GM10248 (cell line): ENCODE measurements at regions not wholly inside any gene's neighbourhood (a gene's known extent, or its start where the extent isn't known, plus 50 kb on each side); places are given as distances from the start of the nearest gene placed in this dataset.
"Not testable (repeated sequence)": the region's sequence is repeated elsewhere in the genome, so short reads cannot be mapped to it uniquely, and the experiment has no call there.

Experiments
- CTCF ChIA-PET: fragments of 300-600 bp; sonication (Branson Sonifier 250); formaldehyde crosslinking; extraction: SDS; loops from one replicate; lab custom pipeline; 2021; ENCODE audit warnings: antibody characterized with exemption; lab: Yijun Ruan, JAX
- POLR2A ChIA-PET: fragments of 350-650 bp; sonication (Branson Sonifier 250); formaldehyde crosslinking; extraction: SDS; loops from one replicate; lab custom pipeline; 2020; ENCODE audit warnings: antibody characterized with exemption; lab: Yijun Ruan, JAX
- DNase-seq: peaks from one replicate; pipeline ENCODE4 v3.0.0; 2012; ENCODE audit errors: extremely low spot score
- TF ChIP-seq, protein P1 (sequence below): IDR thresholded peaks from 2 replicates; pipeline ENCODE4 v1.5.1; 2012; ENCODE audit warnings: mild to moderate bottlenecking, low read depth; ENCODE audit errors: extremely low read depth, missing control alignments, control extremely low read depth

DNA sequence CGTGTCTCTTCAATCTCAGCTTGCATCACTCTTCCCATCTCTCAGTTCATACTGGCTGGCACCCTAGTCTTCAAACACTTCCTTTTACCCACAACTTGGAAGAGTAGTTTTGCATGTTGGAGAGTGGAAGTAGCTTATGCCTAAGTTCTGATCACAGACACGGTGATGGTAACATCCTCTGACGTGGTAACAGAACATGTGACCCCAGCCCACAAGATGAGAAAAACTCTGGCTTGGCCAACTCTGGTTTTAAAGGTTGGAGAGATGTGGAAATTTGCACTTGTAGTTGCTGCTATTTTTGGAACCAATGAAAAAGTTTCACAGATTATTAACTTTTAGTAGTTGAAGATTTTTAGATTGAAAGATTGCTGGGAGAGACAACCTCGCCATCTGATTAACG, 155.4 kb upstream of the SLC35G4 start:
- DNase-seq = no peak
- TF ChIP-seq, protein P1, sequence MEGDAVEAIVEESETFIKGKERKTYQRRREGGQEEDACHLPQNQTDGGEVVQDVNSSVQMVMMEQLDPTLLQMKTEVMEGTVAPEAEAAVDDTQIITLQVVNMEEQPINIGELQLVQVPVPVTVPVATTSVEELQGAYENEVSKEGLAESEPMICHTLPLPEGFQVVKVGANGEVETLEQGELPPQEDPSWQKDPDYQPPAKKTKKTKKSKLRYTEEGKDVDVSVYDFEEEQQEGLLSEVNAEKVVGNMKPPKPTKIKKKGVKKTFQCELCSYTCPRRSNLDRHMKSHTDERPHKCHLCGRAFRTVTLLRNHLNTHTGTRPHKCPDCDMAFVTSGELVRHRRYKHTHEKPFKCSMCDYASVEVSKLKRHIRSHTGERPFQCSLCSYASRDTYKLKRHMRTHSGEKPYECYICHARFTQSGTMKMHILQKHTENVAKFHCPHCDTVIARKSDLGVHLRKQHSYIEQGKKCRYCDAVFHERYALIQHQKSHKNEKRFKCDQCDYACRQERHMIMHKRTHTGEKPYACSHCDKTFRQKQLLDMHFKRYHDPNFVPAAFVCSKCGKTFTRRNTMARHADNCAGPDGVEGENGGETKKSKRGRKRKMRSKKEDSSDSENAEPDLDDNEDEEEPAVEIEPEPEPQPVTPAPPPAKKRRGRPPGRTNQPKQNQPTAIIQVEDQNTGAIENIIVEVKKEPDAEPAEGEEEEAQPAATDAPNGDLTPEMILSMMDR = no peak
- ChIA-PET POLR2A (no interaction called here), CTCF (interaction anchor here (1.1 to 1.3 kb wide), 2 partner anchors 10 to 16 kb away, joined by 3 to 4 read pairs; no protein-coding TSS in a partner anchor)

DNA sequence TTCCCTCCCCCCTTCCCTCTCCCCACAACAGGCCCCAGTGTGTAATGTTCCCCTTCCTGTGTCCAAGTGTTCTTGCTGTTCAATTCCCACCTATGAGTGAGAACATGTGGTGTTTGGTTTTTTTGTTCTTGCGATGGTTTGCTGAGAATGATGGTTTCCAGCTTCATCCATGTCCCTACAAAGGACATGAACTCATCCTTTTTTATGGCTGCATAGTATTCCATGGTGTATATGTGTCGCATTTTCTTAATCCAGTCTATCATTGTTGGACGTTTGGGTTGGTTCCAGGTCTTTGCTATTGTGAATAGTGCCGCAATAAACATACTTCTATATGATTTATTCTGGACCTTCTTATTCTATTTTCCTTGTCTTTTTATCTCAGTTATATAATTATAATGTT, 165.2 kb upstream of the SLC35G4 start:
- DNase-seq, POLR2A ChIA-PET, CTCF ChIA-PET: not testable (repeated sequence)

DNA sequence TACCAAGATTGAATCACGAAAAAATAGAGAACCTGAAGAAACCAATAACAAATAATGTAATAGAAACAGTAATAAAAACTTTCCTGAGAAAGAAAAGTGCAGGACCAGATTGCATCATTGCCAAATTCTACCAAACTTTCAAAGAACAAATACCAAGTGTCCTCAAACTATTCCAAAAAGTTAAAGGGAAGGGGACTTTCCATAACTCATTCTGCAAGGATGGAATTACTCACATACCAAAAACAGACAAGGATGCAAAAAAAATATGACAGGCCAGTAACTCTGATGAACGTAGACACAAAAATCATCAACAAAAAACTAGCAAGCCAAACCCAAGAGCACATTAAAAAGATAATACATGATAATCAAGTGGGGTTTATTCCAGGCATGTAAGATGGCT, 172.3 kb upstream of the SLC35G4 start:
- DNase-seq = no peak

DNA sequence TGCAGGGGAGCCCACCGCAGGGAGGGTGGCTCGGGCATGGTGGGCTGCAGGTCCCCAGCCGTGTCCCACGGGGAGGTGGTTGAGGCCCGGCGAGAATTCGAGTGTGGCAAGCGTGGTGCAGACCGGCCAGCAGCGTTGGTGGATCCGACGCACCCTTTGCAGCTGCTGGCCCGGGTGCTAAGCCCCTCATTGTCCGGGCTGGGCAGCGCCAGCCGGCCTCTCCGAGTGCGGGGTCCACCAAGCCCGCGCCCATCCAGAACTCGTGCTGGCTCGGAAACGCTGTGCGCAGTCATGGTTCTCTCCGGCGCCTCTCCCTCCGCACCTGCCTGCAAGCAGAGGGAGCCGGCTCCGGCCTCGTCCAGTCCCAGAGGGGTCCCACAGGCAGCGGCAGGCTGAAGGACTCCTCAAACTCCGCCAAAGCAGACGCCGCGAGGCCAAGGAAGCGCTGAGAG, 177.0 kb upstream of the SLC35G4 start:
- POLR2A ChIA-PET = no interaction called here
- TF ChIP-seq, protein P1 = no peak
- CTCF ChIA-PET = interaction anchor here (1.4 kb wide), 1 partner anchor 7 kb away, joined by 3 read pairs; no protein-coding TSS in a partner anchor

More for the DNA sequence above, 172.3 kb upstream of the SLC35G4 start:
- CTCF ChIA-PET = no interaction called here
- TF ChIP-seq, protein P1 = no peak
- POLR2A ChIA-PET = no interaction called here

DNA sequence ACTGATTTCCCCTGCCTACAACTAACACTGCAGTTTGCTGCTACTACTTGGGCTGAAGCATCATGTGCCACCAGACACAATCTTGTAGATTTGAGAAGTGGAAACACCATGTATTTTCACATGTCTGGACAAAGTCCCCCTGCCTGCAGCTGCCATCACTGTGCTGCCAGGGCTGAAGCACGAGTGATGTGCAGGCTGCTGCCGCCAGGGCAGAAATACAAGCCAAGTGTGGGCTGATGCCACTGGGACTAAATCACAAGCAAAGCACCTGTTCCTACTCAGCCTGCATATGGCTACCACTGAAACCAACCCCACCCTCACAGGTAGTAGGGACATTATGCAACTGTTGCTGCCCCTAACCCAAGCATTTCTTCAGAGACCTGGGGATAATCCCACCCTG, 179.5 kb upstream of the SLC35G4 start:
- POLR2A ChIA-PET = no interaction called here
- TF ChIP-seq, protein P1 = no peak
- no peak for DNase-seq
- CTCF ChIA-PET = no interaction called here

More for the DNA sequence above, 177.0 kb upstream of the SLC35G4 start:
- no peak for DNase-seq

DNA sequence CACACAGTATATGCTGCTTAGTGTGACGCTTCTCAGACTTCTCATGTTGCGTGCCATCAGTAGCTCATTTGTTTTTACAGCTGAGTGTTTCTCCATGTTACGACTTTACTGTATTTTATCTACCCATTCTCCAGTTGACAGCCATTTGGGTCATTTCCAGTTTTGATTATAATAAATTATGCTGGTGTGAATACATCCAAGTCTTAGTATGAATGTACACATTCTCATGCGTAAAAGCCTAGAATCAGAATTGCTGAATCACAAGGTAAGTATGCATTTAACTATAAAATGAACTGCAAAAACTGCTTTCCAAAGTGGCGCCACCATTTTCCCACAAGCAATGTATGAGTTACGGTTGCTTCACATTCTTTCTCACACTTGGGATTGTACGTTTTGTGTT, 184.2 kb upstream of the SLC35G4 start:
- TF ChIP-seq, protein P1 = no peak
- ChIA-PET POLR2A (no interaction called here), CTCF (interaction anchor here (1.8 kb wide), 1 partner anchor 10 kb away, joined by 5 read pairs; no protein-coding TSS in a partner anchor)
- no peak for DNase-seq

DNA sequence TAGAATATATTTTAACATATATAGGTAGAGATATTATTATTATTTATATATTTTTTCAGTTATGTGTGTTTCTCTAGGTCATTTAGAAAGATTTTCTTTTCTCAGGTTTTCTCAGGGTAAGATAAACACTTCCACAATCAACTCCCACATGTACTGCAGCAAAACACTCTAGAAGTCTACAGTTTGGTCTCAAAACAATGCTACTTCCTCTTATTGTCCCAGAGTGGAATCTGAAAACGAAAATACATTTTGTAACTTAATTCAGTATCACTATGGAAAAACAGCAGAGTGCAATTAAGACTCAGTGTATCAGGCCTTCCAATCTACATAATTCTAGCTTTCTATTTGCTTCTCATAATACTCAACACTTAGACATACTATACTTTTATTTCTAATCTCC, 190.1 kb upstream of the SLC35G4 start:
- ChIA-PET CTCF (no interaction called here), POLR2A (no interaction called here)
- TF ChIP-seq, protein P1 = no peak
- DNase-seq = no peak
